NT2/D1 (cell line): ENCODE measurements at regions not wholly inside any gene's neighbourhood (a gene's known extent, or its start where the extent isn't known, plus 50 kb on each side); places are given as distances from the start of the nearest gene placed in this dataset.

Source experiments
- SUZ12 ChIP-seq: IDR thresholded peaks from 2 replicates; pipeline ENCODE4 v1.6.1; 2011; ENCODE audit not compliant: insufficient read length, insufficient read depth; ENCODE audit errors: extremely low read depth
- YY1 ChIP-seq: IDR thresholded peaks from 2 replicates; pipeline ENCODE4 v1.6.1; 2011; ENCODE audit not compliant: insufficient read length, insufficient read depth
- ZNF274 ChIP-seq: IDR thresholded peaks from 2 replicates; pipeline ENCODE4 v1.6.1; 2011; ENCODE audit warnings: mild to moderate bottlenecking, low read depth, low read length

DNA sequence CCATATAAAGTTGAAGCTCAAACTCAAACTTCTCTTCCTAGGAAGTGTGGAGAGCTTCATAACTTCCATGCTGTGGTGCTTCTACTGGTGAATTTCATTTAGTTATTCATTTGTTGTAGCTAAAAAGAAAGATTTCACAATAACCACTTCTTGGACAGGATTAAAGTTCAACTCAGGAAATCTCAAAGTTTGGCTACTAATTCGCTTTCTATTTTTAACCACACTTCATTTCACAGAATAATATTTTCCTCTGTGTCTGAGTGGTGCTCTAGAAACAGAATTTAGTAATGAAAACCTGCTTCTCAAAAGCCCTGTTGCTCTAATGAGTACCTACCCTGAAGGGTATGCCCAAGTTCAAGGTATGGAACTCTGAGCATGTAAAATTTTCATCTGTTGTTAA, 73.9 kb downstream of the ACTBL2 start:
- TF ChIP-seq ZNF274 (no peak), YY1 (no peak), SUZ12 (no peak)
